ENCODE measurements at regions not wholly inside any gene's neighbourhood (a gene's known extent, or its start where the extent isn't known, plus 50 kb on each side); places are given as distances from the start of the nearest gene placed in this dataset.

- TF ChIP-seq ZNF395 (CRISPR knock-in tag; IDR thresholded peaks at IDR 0.05) (no peak), HSF4 (CRISPR knock-in tag; IDR thresholded peaks at IDR 0.05; ENCODE audit: borderline replicate concordance) (no peak), ARID1B (IDR thresholded peaks at IDR 0.05) (no peak)
- TF ChIP-seq, protein P1, sequence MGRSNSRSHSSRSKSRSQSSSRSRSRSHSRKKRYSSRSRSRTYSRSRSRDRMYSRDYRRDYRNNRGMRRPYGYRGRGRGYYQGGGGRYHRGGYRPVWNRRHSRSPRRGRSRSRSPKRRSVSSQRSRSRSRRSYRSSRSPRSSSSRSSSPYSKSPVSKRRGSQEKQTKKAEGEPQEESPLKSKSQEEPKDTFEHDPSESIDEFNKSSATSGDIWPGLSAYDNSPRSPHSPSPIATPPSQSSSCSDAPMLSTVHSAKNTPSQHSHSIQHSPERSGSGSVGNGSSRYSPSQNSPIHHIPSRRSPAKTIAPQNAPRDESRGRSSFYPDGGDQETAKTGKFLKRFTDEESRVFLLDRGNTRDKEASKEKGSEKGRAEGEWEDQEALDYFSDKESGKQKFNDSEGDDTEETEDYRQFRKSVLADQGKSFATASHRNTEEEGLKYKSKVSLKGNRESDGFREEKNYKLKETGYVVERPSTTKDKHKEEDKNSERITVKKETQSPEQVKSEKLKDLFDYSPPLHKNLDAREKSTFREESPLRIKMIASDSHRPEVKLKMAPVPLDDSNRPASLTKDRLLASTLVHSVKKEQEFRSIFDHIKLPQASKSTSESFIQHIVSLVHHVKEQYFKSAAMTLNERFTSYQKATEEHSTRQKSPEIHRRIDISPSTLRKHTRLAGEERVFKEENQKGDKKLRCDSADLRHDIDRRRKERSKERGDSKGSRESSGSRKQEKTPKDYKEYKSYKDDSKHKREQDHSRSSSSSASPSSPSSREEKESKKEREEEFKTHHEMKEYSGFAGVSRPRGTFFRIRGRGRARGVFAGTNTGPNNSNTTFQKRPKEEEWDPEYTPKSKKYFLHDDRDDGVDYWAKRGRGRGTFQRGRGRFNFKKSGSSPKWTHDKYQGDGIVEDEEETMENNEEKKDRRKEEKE (IDR thresholded peaks at IDR 0.05; ENCODE audit: borderline replicate concordance in 1 of 2, control insufficient read depth in 1 of 2, low read depth in 2 of 2, low read length in 1 of 2) = no peak
- TF ChIP-seq, protein P2, sequence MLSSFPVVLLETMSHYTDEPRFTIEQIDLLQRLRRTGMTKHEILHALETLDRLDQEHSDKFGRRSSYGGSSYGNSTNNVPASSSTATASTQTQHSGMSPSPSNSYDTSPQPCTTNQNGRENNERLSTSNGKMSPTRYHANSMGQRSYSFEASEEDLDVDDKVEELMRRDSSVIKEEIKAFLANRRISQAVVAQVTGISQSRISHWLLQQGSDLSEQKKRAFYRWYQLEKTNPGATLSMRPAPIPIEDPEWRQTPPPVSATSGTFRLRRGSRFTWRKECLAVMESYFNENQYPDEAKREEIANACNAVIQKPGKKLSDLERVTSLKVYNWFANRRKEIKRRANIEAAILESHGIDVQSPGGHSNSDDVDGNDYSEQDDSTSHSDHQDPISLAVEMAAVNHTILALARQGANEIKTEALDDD (IDR thresholded peaks at IDR 0.05) = no peak
Observed at GRCh38 chr6:119476554-119476953, 127.0 kb upstream of the MAN1A1 start (continued).
